GM19043 (cell line): ENCODE measurements at regions not wholly inside any gene's neighbourhood (a gene's known extent, or its start where the extent isn't known, plus 50 kb on each side); places are given as distances from the start of the nearest gene placed in this dataset.

ENCODE experiments used
- ATAC-seq: cut with Tn5 transposase; IDR thresholded peaks from one replicate; pipeline ENCODE4 v1.9.1; 2021; ENCODE audit warnings: low read depth; ENCODE audit not compliant: unreplicated experiment

DNA sequence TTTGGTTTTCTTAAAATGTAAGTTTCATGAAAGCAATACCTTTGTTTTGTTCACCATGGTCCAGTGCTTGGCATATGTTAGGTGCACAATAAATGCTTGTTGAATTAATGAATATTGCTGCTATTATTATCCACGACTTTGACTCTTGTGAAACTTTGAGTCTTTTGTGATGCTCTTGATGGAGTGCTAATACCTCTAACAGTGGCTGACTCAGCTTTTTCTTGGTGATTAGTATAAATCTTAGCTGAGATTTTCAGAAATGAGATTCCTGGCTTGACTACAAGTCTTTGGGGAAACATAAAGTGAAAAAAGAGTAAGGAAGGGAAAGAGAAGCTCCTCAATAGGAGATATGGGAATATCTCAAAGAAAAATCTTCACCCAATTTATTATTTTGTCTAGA is 375.2 kb upstream of the RPS6KA3 start:
- no peak for ATAC-seq

- no peak for ATAC-seq
Measured at GRCh38 chrX:20639115-20639514, 372.4 kb upstream of the RPS6KA3 start.

- ATAC-seq, result no peak
Measured at GRCh38 chrX:20637351-20637750, 370.6 kb upstream of the RPS6KA3 start.

DNA sequence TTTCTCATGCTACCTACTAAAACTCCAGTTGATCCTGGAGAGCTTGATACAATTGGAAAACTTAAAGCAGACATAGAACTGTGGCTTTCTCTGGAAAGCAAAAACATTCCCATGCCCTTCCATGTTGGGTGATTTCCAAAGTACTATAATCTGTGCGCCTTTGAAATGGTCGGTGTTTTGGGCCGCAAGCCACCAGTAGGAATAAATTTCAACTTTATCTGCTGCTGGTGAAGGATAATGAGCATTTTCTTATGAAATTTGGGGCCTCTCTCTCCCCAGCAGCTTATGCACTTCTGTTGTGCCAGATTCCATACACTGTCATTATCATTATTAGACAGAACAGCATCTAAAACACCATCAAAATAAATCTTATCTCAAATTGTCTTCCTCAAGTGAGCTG is 366.7 kb upstream of the RPS6KA3 start:
- no peak for ATAC-seq

DNA sequence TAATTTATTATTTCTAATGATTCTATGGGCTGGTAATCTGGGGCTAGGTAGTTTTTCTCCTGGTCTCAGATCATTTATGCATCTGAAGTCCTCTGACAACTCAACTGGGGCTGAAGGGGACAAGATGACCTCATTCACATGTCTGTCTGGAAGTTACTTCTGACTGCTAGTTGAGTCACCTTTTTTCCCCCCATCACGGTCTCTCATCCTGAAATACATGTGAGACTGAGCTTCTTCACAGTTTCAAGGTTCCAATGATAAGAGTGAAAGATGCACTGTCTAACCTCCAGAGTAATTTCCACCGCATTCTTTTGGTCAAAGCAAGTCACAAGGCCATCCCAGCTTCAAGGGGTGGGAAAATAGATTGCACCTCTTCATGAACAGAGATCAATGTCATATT is 356.7 kb upstream of the RPS6KA3 start:
- ATAC-seq, result no peak

- no peak for ATAC-seq
Measured at GRCh38 chrX:20620306-20620705, 353.6 kb upstream of the RPS6KA3 start.

- no peak for ATAC-seq
Measured at GRCh38 chrX:20609916-20610415, 343.3 kb upstream of the RPS6KA3 start.

- no peak for ATAC-seq
Measured at GRCh38 chrX:20606831-20607230, 340.1 kb upstream of the RPS6KA3 start.

- ATAC-seq, result no peak
Measured at GRCh38 chrX:20596856-20597255, 330.1 kb upstream of the RPS6KA3 start.

DNA sequence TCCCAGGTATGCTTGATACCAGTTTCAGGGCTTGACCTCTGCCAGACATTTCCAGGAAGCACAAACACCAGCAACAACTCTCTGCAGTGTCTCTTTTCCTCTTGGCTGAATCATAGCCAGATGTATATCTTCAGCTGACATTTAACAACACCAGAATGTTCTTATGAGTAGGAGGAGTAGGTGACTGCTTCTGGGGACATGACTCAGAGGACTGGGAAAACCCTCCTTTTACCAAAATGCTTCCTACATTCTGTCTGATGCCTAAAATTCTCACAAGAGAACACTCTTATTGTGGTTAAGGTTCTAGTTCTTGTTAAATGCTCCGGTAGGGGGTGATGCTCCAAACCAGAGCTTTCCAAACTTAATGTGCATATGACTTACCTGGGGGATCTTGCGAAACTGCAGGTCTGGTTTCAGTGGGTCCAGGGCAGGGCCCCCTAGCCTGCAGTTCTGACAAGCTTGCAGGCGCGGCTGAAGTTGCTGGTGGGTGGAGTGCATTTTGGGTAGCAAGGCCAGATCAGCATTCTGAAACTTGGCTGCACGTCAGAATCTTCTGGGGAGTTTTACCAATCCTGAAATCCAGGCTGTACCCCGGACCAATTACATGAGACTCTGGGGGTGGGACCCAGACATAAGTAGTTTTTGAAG is 329.3 kb upstream of the RPS6KA3 start:
- ATAC-seq, result no peak

DNA sequence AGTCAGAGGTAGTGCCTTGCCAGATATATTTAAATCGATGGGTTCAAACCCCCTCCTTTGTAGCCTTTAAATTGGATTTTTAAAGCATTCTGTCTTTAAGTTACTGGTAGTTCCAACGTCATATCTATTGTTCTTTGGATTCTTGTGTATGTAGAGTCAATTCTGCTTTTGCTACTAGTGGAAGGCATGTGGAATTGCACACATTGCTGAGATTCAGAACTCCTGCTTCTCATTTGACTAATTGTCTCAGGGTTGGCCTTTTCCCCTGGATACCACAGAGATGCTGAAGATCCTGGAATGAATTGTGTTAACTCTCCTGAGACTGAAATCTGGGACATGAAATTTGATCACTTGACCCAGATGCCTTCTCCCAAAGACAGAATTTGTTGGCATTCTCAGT is 328.3 kb upstream of the RPS6KA3 start:
- no peak for ATAC-seq

DNA sequence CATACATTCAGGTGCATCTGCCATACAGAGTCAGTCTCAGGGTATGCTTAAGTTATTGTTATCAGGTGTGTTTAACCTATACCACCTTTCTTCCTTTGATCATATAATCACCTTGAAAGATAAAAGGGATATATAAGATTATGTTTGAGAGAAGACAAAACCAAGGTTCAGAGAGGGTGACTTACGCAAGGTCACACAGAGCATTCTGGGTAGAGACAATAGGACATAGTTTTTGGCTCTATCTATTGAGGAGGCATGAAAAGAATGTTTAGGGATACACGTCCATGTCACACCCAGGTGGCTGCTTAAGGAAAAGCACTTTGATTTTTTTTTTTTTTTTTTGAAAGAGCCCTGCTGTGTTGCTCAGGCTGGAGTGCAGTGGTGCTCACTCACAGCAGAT is 327.1 kb upstream of the RPS6KA3 start:
- no peak for ATAC-seq

GRCh38 chrX:20593402-20593801 is 326.7 kb upstream of the RPS6KA3 start:
- ATAC-seq, result no peak

DNA sequence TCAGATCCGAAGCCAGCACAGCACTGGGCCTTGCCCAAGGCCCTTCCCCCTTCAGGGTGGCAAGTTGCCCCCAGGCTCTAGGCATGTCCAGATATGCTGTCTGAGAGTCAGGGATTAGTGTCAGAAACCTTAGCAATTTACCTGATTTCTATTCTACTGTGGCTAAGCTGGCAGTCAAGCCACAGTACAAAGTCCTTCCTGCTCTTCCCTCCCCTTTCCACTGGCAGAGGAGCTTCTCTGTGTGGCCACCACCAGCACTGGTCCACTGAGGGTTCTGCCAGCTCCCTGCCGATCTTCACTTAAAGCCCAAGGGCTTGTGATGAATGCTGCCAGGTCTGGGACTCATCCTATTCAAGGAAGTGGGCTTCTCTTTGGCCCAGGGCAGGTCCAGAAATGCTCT is 324.5 kb upstream of the RPS6KA3 start:
- no peak for ATAC-seq

DNA sequence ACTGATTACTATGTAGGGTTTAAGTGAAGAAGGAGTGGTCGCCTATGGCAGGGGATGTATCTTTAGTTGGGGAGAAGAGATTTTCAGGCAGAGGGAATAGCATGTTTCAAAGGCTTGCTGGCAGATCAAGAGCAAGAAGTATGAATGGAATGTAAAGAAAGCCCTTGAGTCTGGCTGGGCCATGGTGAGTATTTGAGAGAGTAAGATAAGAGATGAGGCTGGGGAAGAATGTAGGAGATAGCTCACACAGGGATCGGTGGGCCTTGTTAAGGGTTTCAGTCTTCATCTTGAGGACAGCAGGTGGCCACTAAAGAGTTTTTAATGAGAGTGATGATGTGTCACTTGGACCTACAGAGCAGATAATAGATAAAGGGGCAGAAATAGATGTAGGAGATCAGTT is 319.1 kb upstream of the RPS6KA3 start:
- no peak for ATAC-seq

- no peak for ATAC-seq
Measured at GRCh38 chrX:20571611-20572010, 304.9 kb upstream of the RPS6KA3 start.

- no peak for ATAC-seq
Measured at GRCh38 chrX:20567108-20567507, 300.4 kb upstream of the RPS6KA3 start.

GRCh38 chrX:20547611-20548051 is 280.9 kb upstream of the RPS6KA3 start:
- no peak for ATAC-seq

GRCh38 chrX:20545538-20545937 is 278.8 kb upstream of the RPS6KA3 start:
- ATAC-seq, result no peak

DNA sequence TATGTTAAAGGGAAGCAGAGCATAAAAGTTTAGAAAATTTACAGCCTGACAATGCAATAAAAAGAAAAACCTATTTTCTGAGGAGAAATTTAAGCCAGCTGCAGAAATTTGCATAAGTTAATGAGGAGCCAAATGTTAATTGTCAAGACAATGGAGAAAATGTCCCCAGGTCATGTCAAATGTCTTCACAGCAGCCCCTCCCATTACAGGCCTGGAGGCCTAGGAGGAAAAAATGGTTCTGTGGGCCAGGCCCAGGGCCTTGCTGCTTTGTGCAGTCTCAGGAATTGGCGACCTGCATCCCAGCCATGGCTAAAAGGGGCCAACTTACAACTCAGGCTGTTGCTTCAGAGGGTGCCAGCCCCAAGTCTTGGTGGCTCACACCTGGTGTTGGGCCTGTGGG is 275.4 kb upstream of the RPS6KA3 start:
- ATAC-seq, result no peak

GRCh38 chrX:20538974-20539373 is 272.3 kb upstream of the RPS6KA3 start:
- ATAC-seq, result no peak

- no peak for ATAC-seq
Measured at GRCh38 chrX:20531667-20532066, 265.0 kb upstream of the RPS6KA3 start.

GRCh38 chrX:20530406-20530921 is 263.8 kb upstream of the RPS6KA3 start:
- ATAC-seq, result no peak
